NCI-H460 (cell line): ENCODE measurements at regions not wholly inside any gene's neighbourhood (a gene's known extent, or its start where the extent isn't known, plus 50 kb on each side); places are given as distances from the start of the nearest gene placed in this dataset.
"Not testable (repeated sequence)": the region's sequence is repeated elsewhere in the genome, so short reads cannot be mapped to it uniquely, and the experiment has no call there.

Source experiments
- DNase-seq: peaks from one replicate; pipeline ENCODE4 v3.0.0-alpha.2; 2016; ENCODE audit warnings: low read depth; ENCODE audit errors: extremely low read depth

- no peak for DNase-seq
These were observed 51.9 kb upstream of the TBL1XR1 start for GRCh38 chr3:177249203-177249602.

GRCh38 chr3:177250151-177250550 is 52.9 kb upstream of the TBL1XR1 start:
- no peak for DNase-seq

GRCh38 chr3:177251755-177252154 is 54.5 kb upstream of the TBL1XR1 start:
- DNase-seq: no peak

- no peak for DNase-seq
These were observed 59.7 kb upstream of the TBL1XR1 start for GRCh38 chr3:177257006-177257405.

GRCh38 chr3:177257625-177258024 is 60.3 kb upstream of the TBL1XR1 start:
- no peak for DNase-seq

- no peak for DNase-seq
These were observed 65.1 kb upstream of the TBL1XR1 start for GRCh38 chr3:177262396-177262795.

GRCh38 chr3:177263615-177264368 is 66.5 kb upstream of the TBL1XR1 start:
- DNase-seq: peak; percentile 21

GRCh38 chr3:177271811-177272501 is 74.7 kb upstream of the TBL1XR1 start:
- DNase-seq: not testable (repeated sequence)

- no peak for DNase-seq
These were observed 80.7 kb upstream of the TBL1XR1 start for GRCh38 chr3:177278016-177278415.

GRCh38 chr3:177279118-177279815 is 82.0 kb upstream of the TBL1XR1 start:
- no peak for DNase-seq

- DNase-seq: no peak
These were observed 84.2 kb upstream of the TBL1XR1 start for GRCh38 chr3:177281292-177282118.

- no peak for DNase-seq
These were observed 84.9 kb upstream of the TBL1XR1 start for GRCh38 chr3:177282119-177282655.

GRCh38 chr3:177283983-177284382 is 86.7 kb upstream of the TBL1XR1 start:
- DNase-seq: no peak

GRCh38 chr3:177284383-177284881 is 87.2 kb upstream of the TBL1XR1 start:
- DNase-seq: peak; percentile 74

- DNase-seq: no peak
These were observed 88.8 kb upstream of the TBL1XR1 start for GRCh38 chr3:177286034-177286433.

- DNase-seq: no peak
These were observed 89.9 kb upstream of the TBL1XR1 start for GRCh38 chr3:177287231-177287630.

- no peak for DNase-seq
These were observed 93.4 kb upstream of the TBL1XR1 start for GRCh38 chr3:177290633-177291032.

- DNase-seq: no peak
These were observed 96.9 kb upstream of the TBL1XR1 start for GRCh38 chr3:177294221-177294620.

- DNase-seq: no peak
These were observed 97.8 kb upstream of the TBL1XR1 start for GRCh38 chr3:177295116-177295515.

GRCh38 chr3:177299250-177299649 is 102.0 kb upstream of the TBL1XR1 start:
- DNase-seq: no peak
